ENCODE measurements at regions not wholly inside any gene's neighbourhood (a gene's known extent, or its start where the extent isn't known, plus 50 kb on each side); places are given as distances from the start of the nearest gene placed in this dataset.

- TF ChIP-seq, protein P1, sequence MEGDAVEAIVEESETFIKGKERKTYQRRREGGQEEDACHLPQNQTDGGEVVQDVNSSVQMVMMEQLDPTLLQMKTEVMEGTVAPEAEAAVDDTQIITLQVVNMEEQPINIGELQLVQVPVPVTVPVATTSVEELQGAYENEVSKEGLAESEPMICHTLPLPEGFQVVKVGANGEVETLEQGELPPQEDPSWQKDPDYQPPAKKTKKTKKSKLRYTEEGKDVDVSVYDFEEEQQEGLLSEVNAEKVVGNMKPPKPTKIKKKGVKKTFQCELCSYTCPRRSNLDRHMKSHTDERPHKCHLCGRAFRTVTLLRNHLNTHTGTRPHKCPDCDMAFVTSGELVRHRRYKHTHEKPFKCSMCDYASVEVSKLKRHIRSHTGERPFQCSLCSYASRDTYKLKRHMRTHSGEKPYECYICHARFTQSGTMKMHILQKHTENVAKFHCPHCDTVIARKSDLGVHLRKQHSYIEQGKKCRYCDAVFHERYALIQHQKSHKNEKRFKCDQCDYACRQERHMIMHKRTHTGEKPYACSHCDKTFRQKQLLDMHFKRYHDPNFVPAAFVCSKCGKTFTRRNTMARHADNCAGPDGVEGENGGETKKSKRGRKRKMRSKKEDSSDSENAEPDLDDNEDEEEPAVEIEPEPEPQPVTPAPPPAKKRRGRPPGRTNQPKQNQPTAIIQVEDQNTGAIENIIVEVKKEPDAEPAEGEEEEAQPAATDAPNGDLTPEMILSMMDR (IDR thresholded peaks at IDR 0.05): no peak
- H3K27ac ChIP-seq: peak overlapping the region; percentile 78 to 89
- DNase-seq (ENCODE audit: low spot score): no peak
- no peak overlapping the region for H3K4me3 ChIP-seq
Observed at GRCh38 chr21:26784974-26785373, 60.2 kb downstream of the ADAMTS1 start.

GRCh38 chr21:26783466-26784195 is 61.6 kb downstream of the ADAMTS1 start:
- no peak for DNase-seq (ENCODE audit: low spot score)
- TF ChIP-seq, protein P1 (IDR thresholded peaks at IDR 0.05): no peak

GRCh38 chr21:26782747-26783146 is 62.5 kb downstream of the ADAMTS1 start:
- DNase-seq (ENCODE audit: low spot score): no peak
- TF ChIP-seq, protein P1 (IDR thresholded peaks at IDR 0.05): no peak
- Histone ChIP-seq H3K27ac (peak overlapping the region; percentile 78 to 81), H3K4me3 (no peak overlapping the region)

More at GRCh38 chr21:26783466-26784195, 61.6 kb downstream of the ADAMTS1 start:
- Histone ChIP-seq H3K27ac (peak overlapping the region; percentile 78 to 89), H3K4me3 (no peak overlapping the region)

GRCh38 chr21:26782331-26782730 is 62.9 kb downstream of the ADAMTS1 start:
- TF ChIP-seq, protein P1 (IDR thresholded peaks at IDR 0.05): no peak
- H3K4me3 ChIP-seq: no peak overlapping the region
- peak overlapping the region; percentile 78 to 81 for H3K27ac ChIP-seq
- DNase-seq (ENCODE audit: low spot score): no peak

GRCh38 chr21:26781331-26781730 is 63.9 kb downstream of the ADAMTS1 start:
- Histone ChIP-seq H3K4me3 (no peak overlapping the region), H3K27ac (peak overlapping the region in 1 of 2 donors; percentile 81)
- TF ChIP-seq, protein P1 (IDR thresholded peaks at IDR 0.05): no peak
- DNase-seq (ENCODE audit: low spot score): no peak

- TF ChIP-seq, protein P1 (IDR thresholded peaks at IDR 0.05): no peak
- Histone ChIP-seq H3K4me3 (no peak overlapping the region), H3K27ac (no peak overlapping the region)
- DNase-seq (ENCODE audit: low spot score): no peak
Observed at GRCh38 chr21:26777166-26777565, 68.0 kb downstream of the ADAMTS1 start.
